ENCODE measurements at regions not wholly inside any gene's neighbourhood (a gene's known extent, or its start where the extent isn't known, plus 50 kb on each side); places are given as distances from the start of the nearest gene placed in this dataset.

- no peak for DNase-seq (ENCODE audit: low spot score)
- no peak for TF ChIP-seq CTCF (IDR thresholded peaks at IDR 0.05; ENCODE audit: extremely low read depth, missing control alignments)
Measured at GRCh38 chrX:140206657-140207056, 241.3 kb upstream of the CXorf66 start.

- no peak for DNase-seq (ENCODE audit: low spot score)
- TF ChIP-seq CTCF (IDR thresholded peaks at IDR 0.05; ENCODE audit: extremely low read depth, missing control alignments): no peak
Measured at GRCh38 chrX:140190441-140191108, 225.3 kb upstream of the CXorf66 start.

- no peak for DNase-seq (ENCODE audit: low spot score)
- no peak for TF ChIP-seq CTCF (IDR thresholded peaks at IDR 0.05; ENCODE audit: extremely low read depth, missing control alignments)
Measured at GRCh38 chrX:140180585-140180984, 215.3 kb upstream of the CXorf66 start.

GRCh38 chrX:140177821-140178220, 212.5 kb upstream of the CXorf66 start:
- no peak for DNase-seq (ENCODE audit: low spot score)
- TF ChIP-seq CTCF (IDR thresholded peaks at IDR 0.05; ENCODE audit: extremely low read depth, missing control alignments): no peak

DNA sequence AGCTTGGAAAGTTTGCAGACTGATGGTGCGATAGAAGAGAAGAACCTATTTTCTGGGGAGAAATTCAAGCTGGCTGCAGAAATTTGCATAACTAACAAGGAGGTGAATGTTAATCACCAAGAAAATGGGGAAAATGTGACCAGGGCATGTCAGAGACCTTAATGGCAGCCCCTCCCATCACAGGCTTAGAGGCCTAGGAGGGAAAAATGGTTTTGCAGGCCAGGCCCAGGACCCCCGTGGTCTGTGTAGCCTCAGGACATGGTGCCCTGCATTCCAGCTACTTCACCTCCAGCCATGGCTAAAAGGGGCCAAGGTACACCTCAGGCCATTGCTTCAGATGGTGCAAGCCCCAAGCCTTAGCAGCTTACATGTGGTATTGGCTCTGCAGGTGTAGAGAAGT, 207.1 kb upstream of the CXorf66 start:
- no peak for DNase-seq (ENCODE audit: low spot score)
- no peak for TF ChIP-seq CTCF (IDR thresholded peaks at IDR 0.05; ENCODE audit: extremely low read depth, missing control alignments)

GRCh38 chrX:140167551-140167950, 202.2 kb upstream of the CXorf66 start:
- TF ChIP-seq CTCF (IDR thresholded peaks at IDR 0.05; ENCODE audit: extremely low read depth, missing control alignments): no peak
- DNase-seq (ENCODE audit: low spot score): no peak

DNA sequence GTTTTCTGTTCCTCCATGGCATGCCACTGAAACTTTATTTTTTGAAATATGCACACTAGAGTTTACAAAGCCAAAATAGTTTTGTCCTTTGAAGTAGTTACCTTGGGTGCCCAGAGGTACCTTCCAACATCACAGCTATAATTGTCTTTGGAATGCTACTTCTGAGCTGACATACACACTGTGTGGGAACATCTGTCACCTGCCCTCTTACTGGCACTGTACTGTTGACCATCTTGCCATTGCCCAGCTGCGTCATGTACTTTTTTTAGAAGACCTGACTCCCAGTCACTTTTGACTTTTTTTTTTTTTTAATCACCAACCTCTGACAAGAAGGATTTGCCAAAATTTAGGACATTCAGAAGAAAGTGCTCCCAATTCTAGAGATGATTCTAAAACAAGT, 200.5 kb upstream of the CXorf66 start:
- DNase-seq (ENCODE audit: low spot score): no peak
- TF ChIP-seq CTCF (IDR thresholded peaks at IDR 0.05; ENCODE audit: extremely low read depth, missing control alignments): no peak
